Renal cortex interstitium (tissue), 11 donors: ENCODE measurements at regions not wholly inside any gene's neighbourhood (a gene's known extent, or its start where the extent isn't known, plus 50 kb on each side); places are given as distances from the start of the nearest gene placed in this dataset.
"Not testable (repeated sequence)": the region's sequence is repeated elsewhere in the genome, so short reads cannot be mapped to it uniquely, and the experiment has no call there.

Experiments used
- DNase-seq, 11 donors: peaks; one replicate each; pipeline ENCODE4 v3.0.0-alpha.2; 2013; ENCODE audit warnings: low read depth in 9 of 11, low spot score in 4 of 11; ENCODE audit errors: extremely low read depth in 1 of 11

GRCh38 chr17:36833279-36833678 lies 104.0 kb upstream of the LHX1 start:
- DNase-seq = no peak

GRCh38 chr17:36835036-36835435 lies 102.2 kb upstream of the LHX1 start:
- no peak for DNase-seq

DNA sequence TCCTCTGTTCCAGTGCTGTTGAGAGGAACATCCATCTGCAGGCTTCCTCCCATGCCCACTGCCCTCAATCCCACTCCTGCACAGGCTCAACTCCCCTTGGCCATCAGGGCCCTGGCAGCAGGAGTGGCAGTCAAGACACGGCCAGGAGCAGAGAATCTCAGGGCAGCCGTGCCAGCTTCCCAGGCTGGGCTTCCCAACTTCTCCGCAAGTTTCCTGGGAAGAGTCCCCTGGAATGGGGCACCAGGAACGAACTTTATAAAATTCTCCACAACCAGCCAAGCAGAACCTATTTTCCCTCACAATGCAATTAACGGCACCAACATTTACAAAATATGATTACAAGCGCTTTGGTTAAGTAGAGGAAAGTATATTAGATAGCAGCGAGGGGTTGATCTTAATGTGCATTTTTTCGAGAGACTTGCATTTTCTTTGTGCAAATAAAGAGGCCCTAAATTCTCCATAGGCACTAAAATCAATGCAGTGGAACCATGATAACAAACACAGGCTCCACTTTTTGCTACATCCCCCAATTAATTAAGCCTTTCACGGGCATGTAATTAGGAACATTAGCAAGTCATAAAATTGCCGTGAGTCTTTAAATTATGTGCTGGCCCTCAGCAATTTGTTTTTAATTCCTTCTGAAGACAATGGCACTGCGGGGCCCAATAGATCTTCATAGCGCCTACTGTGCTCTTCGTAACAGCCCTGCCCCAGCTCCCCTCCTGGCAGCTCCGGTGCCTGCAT lies 99.9 kb upstream of the LHX1 start:
- DNase-seq = no peak

DNA sequence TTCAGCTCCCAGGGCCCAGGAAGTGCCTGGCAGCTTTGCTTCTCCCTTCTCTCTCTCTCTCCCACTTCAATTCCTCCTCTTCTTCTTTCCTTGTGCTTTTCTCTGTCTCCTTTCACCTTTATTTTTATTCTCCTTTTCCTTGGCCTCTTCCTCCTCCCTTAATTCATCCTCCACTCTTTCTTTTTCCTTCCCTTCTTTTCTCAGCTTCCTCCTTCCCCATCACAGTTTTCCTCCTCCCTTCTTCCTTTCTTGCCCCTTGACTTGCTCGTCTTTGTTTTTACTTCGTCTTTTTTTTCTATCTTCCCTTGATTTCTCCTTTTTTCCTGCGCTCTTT lies 99.4 kb upstream of the LHX1 start:
- DNase-seq = no peak

- DNase-seq = no peak
Measured at GRCh38 chr17:36839256-36839655, 98.0 kb upstream of the LHX1 start.

DNA sequence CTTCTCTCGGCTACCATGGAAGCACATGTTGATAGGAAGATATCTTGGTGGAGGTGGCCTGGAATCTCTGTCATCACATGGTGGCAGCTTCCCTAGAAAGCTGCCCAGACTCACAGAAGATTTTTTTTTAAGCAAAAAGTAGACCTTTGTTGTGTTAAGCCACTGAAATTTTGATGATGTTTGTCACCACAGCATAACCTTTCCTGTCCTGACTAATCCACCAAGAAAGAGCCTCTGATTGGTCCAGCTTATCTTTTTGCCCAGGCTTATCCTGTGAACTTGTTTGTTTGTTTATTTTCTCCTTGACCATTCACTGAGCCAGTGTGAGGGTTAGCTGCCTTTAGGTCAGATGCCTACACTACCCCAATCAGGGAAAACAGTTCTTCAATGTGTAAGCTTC lies 96.5 kb upstream of the LHX1 start:
- no peak for DNase-seq

- no peak for DNase-seq
Measured at GRCh38 chr17:36842231-36842819, 95.0 kb upstream of the LHX1 start.

DNA sequence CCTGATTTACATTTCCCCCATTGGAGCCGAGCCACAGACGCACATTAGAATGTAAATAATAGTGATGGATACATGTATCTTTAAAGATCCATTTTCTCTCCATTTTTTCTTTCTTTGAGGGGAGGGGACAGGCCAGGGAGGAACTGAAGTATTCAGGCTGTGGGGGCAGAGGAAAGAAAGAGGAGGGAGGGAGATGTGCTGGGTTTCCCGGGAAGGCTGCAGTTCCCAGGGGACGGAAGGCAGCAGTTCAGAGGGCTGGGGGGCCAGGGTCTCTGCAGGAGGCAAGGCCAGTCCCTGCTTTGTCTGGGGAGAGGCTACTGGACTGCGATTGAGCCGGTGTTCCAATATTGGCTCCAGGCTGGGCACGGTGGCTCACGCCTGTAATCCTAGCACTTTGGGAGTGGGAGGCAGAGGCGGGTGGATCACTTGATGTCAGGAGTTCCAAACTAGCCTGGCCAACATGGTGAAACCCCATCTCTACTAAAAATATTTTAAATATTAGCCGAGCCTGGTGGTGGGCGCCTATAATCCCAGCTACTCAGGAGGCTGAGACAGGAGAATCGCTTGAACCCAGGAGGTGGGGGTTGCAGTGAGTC lies 94.2 kb upstream of the LHX1 start:
- no peak for DNase-seq

- DNase-seq = no peak
Measured at GRCh38 chr17:36844013-36844412, 93.3 kb upstream of the LHX1 start.

DNA sequence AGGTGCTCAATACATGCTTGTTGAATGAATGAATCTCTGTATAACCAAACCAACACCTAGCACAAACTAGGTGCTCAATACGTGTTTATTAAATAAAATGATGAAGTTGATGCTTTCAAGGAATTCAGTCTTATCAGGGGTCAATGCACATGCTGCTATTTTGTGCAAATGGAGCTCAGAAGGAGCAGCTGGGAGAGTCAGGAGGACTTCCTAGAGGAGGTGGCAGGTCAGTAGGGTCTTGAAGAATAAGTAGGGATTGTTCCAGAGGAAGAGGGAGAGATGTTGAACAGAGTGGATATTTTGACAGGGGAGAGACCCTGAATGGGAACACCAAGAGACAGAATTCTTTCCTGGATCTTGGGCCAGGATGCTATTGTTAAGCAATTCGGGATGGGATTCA lies 92.7 kb upstream of the LHX1 start:
- DNase-seq = no peak

DNA sequence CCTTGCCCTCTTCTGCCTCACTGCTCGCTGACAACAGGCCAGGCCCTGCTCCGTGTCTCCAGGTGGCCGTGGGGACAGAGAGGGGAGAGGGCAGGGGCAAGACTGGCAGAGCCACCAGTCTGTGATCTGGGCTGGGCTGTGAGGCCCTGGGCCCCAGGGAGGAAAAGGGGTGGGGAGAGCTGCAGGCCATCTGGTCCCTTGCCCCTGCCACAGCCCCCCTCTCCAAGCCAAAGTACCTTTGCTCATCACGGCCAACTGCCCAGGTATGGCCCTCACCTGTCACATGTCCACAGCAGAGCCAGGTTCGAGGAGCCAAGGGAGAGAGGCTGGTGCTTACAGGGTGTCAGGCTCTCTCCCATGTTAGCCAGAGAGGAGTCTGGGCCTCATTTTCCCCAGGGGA lies 91.4 kb upstream of the LHX1 start:
- no peak for DNase-seq

- no peak for DNase-seq
Measured at GRCh38 chr17:36846410-36847292, 90.6 kb upstream of the LHX1 start.

- DNase-seq = no peak
Measured at GRCh38 chr17:36848008-36848902, 89.0 kb upstream of the LHX1 start.

GRCh38 chr17:36849020-36849419 lies 88.3 kb upstream of the LHX1 start:
- not testable (repeated sequence) for DNase-seq

DNA sequence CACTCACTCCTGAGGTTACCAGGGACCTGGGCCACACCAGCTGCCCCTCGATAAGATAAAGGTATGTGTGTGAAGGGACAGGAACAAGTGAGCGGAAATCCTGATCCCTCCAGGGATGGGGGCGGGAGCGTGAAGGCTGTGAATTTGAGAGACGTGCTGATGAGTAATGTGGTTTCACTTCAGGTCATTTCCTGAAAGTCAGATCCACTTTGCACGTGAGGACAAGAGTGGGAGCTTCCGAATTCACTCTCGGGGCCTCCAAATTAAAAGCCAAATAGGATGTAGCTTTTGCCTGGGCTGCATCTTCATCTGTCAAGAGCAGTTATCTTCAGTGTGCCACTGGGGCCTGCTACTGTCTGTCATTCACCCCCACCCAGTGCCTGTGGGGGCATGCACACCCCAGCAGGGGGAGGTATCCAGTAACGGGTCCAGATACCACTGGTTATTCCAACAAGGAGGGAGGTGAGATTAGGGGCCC lies 87.4 kb upstream of the LHX1 start:
- DNase-seq = no peak

- DNase-seq = no peak
Measured at GRCh38 chr17:36850790-36851189, 86.5 kb upstream of the LHX1 start.

DNA sequence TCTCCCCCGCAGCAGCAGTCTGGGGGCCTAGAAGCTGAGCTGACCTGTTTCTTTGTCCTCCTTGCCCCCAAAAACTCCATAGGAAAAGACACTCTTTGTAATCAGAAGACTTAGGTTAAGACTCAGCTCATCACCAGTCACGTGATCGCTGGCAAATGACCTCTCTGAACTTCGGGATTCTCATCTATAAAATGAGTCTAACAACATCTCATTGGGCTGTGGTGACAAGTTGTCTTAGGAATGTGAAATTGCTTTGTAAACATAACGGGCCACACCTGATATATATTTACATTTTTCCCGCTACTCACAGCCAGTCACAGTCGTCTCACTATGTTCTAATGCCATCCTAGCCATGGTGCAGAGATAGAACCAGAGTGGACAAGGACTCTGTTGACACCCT lies 86.0 kb upstream of the LHX1 start:
- DNase-seq = no peak

GRCh38 chr17:36852478-36852877 lies 84.8 kb upstream of the LHX1 start:
- not testable (repeated sequence) for DNase-seq

GRCh38 chr17:36854982-36855381 lies 82.3 kb upstream of the LHX1 start:
- no peak for DNase-seq
